ENCODE measurements at regions not wholly inside any gene's neighbourhood (a gene's known extent, or its start where the extent isn't known, plus 50 kb on each side); places are given as distances from the start of the nearest gene placed in this dataset.

DNA sequence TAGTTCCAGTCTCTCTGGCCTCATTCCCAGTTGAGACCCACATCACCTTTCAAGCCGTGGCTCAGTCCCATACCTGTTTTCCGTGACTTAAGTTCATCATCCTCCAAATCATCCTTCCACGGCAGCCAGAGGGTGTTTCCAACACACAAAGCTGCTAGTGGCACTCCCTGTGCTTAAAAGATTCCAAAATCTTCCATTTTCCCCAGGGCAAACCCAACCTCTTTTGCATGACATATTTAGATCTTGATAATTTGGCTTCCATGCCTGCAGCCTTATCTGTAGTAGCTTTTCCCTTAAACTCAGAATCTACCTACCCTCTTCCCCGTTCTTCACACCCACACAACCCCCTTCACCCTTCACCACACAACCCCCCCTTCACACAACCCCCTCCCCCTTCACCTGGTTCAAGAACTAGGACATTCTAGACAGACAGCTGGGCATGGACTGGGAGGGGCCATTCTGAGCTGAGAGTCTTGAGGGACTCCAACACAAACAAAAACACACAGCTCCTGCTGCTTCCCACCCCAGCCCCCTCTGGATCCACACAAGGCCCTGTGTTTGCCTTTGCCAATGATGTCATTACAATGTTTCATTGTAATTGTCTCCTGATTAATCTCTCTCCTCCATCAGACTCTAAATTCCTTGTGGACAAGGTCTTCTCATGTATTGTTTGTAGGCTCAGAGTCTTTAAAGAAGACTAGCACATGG, 268.2 kb downstream of the SH3GL2 start:
- no peaks in the 10 kb centered on the region for H3K36me3 ChIP-seq (ENCODE audit: control insufficient read depth, insufficient read depth, low read length)
- no peak for DNase-seq (ENCODE audit: extremely low read depth, insufficient read length)
- no peak for TF ChIP-seq CTCF (IDR thresholded peaks at IDR 0.05; ENCODE audit: insufficient read depth, low read length, poor library complexity, severe bottlenecking)
- no peak overlapping the region for H3K4me3 ChIP-seq (replicated peaks; ENCODE audit: low read depth, low read length)
- H3K27me3 ChIP-seq (replicated peaks; ENCODE audit: control insufficient read depth, insufficient read depth, low read length) = no peaks in the 10 kb centered on the region

GRCh38 chr9:17847908-17848307, 269.0 kb downstream of the SH3GL2 start:
- H3K36me3 ChIP-seq (ENCODE audit: control insufficient read depth, insufficient read depth, low read length) = no peaks in the 10 kb centered on the region
- H3K27me3 ChIP-seq (replicated peaks; ENCODE audit: control insufficient read depth, insufficient read depth, low read length) = no peaks in the 10 kb centered on the region
- TF ChIP-seq CTCF (IDR thresholded peaks at IDR 0.05; ENCODE audit: insufficient read depth, low read length, poor library complexity, severe bottlenecking) = no peak
- DNase-seq (ENCODE audit: extremely low read depth, insufficient read length) = no peak
- H3K4me3 ChIP-seq (replicated peaks; ENCODE audit: low read depth, low read length) = no peak overlapping the region

- no peaks in the 10 kb centered on the region for H3K36me3 ChIP-seq (ENCODE audit: control insufficient read depth, insufficient read depth, low read length)
- DNase-seq (ENCODE audit: extremely low read depth, insufficient read length) = no peak
- H3K27me3 ChIP-seq (replicated peaks; ENCODE audit: control insufficient read depth, insufficient read depth, low read length) = no peaks in the 10 kb centered on the region
- H3K4me3 ChIP-seq (replicated peaks; ENCODE audit: low read depth, low read length) = no peak overlapping the region
- TF ChIP-seq CTCF (IDR thresholded peaks at IDR 0.05; ENCODE audit: insufficient read depth, low read length, poor library complexity, severe bottlenecking) = no peak
Measured at GRCh38 chr9:17852108-17852507, 273.2 kb downstream of the SH3GL2 start.

DNA sequence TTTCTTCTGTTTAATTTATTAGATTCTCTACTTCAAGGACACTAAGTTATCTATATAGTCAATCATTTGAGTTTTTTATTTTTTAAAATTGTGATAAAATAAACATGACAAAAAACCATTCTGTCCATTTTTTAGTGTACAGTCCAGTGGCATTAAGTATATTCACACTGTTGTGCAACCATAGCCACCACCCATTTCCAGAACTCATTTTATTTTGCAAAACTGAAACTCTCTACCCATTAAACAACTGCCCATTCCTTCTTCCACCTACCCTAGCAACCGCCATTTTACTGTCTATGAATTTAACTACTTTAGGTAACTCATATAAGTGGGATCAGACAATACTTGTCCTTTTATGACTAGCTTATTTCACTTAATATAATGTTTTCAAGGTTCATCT, 275.6 kb downstream of the SH3GL2 start:
- no peak for DNase-seq (ENCODE audit: extremely low read depth, insufficient read length)
- Histone ChIP-seq H3K36me3 (ENCODE audit: control insufficient read depth, insufficient read depth, low read length) (no peaks in the 10 kb centered on the region), H3K4me3 (replicated peaks; ENCODE audit: low read depth, low read length) (no peak overlapping the region), H3K27me3 (replicated peaks; ENCODE audit: control insufficient read depth, insufficient read depth, low read length) (no peaks in the 10 kb centered on the region)
- no peak for TF ChIP-seq CTCF (IDR thresholded peaks at IDR 0.05; ENCODE audit: insufficient read depth, low read length, poor library complexity, severe bottlenecking)

GRCh38 chr9:17856995-17857394, 278.1 kb downstream of the SH3GL2 start:
- Histone ChIP-seq H3K4me3 (replicated peaks; ENCODE audit: low read depth, low read length) (no peak overlapping the region), H3K27me3 (replicated peaks; ENCODE audit: control insufficient read depth, insufficient read depth, low read length) (no peaks in the 10 kb centered on the region), H3K36me3 (ENCODE audit: control insufficient read depth, insufficient read depth, low read length) (no peaks in the 10 kb centered on the region)
- no peak for TF ChIP-seq CTCF (IDR thresholded peaks at IDR 0.05; ENCODE audit: insufficient read depth, low read length, poor library complexity, severe bottlenecking)
- DNase-seq (ENCODE audit: extremely low read depth, insufficient read length) = no peak

- no peak for DNase-seq (ENCODE audit: extremely low read depth, insufficient read length)
- H3K27me3 ChIP-seq (replicated peaks; ENCODE audit: control insufficient read depth, insufficient read depth, low read length) = no peaks in the 10 kb centered on the region
- TF ChIP-seq CTCF (IDR thresholded peaks at IDR 0.05; ENCODE audit: insufficient read depth, low read length, poor library complexity, severe bottlenecking) = no peak
- H3K4me3 ChIP-seq (replicated peaks; ENCODE audit: low read depth, low read length) = no peak overlapping the region
- H3K36me3 ChIP-seq (ENCODE audit: control insufficient read depth, insufficient read depth, low read length) = no peaks in the 10 kb centered on the region
Measured at GRCh38 chr9:17859228-17859627, 280.4 kb downstream of the SH3GL2 start.

All from GM06990 (cell line).